HG02870 (cell line): ENCODE measurements at regions not wholly inside any gene's neighbourhood (a gene's known extent, or its start where the extent isn't known, plus 50 kb on each side); places are given as distances from the start of the nearest gene placed in this dataset.

Experiments used
- ATAC-seq: cut with Tn5 transposase; IDR thresholded peaks from one replicate; pipeline ENCODE4 v1.9.1; 2021; ENCODE audit warnings: mild to moderate bottlenecking, moderate library complexity; ENCODE audit not compliant: unreplicated experiment

GRCh38 chr1:81583878-81584277, 216.9 kb upstream of the ADGRL2 start:
- ATAC-seq: no peak

DNA sequence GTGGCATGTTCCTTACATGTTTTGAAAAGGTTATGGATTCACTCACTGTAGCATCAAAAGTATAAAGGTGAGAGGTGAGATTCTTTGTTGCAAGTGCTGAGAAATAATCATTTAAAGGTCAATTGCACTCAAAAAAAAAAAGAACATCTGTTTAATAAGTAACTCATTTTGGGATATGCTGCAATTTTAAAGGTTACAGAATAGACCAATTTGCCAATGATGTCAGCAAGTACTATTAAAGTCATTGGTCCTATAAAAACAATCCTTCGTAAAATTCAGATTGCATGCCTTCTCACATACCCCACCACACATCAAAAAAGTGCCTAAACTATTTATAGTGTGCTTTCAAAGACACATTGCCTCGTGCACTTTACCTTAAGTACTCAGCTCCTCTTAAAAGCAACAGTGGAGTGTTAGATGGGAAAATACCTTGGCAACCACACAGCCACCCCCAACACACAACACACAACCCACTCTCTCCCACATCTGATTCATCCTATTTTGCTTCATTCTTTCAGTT, 218.2 kb upstream of the ADGRL2 start:
- no peak for ATAC-seq

DNA sequence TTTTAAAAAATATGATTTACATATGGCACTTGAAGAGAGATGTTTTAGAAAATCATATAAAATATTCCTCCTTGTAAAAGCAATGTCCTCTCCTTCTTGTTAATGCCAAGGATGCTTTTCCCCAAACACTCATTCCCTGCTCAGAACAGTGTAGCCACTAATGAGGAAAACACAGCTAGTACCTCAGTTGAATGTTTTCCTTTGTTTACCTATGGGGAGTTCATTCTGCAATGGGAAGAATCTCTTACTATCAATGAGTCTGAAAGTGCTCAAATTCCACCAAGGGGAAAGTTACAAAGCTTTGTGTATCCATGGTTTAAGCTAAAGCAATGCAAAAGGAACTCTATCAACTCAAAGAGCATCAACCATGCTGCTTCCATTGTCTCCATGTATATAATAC, 221.9 kb upstream of the ADGRL2 start:
- no peak for ATAC-seq

DNA sequence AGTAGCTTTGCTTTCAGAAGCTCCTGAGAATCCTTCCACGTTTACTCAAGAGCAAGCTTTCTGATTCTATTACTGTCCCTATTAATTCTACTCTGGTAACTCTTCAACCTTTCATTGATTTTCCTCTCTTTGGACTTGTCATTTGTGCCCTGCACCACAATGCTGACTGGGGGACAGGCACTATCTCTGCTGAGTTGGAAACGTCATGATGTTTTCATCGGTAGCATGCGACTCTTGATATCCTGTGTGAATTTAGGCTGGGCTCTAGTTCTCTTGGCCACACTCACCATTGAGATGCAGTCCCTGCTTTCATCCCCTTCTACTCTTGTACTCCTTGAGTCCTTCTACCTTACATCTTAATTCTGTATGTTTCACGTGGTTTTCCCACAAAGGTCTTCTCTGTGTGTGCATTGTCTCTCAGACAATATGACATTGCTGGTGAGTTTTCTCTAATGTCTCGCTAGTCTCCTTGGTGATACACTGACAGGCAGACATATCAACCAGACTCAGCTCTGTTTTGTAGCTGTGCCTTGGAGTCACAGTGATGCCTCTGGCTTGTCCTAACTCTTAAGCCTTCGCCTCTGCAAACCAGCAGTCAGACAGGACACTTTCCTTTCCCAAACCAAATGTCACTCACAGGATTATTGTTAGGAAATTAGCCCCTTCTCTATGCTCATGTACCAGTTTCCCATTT, 223.6 kb upstream of the ADGRL2 start:
- no peak for ATAC-seq

- ATAC-seq: no peak
Observed at GRCh38 chr1:81574408-81574807, 226.3 kb upstream of the ADGRL2 start.

DNA sequence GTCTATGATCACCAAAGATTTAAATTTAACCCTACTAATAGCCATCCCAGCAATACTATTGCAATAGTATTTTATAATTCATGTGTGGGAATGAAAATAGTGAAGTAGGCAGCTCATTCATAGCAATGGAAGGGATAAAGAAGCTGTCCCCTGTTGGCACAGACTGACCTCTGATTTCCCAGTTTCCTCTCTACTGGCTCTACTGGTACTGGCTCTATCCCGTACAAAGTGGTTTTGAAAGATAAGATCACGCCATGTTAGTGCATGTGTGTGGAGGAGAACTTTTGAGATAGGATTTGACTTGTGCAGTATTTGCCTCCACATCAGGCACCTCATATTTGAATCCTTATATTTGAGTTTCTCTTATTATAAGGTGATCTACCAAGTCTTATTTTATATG, 227.3 kb upstream of the ADGRL2 start:
- no peak for ATAC-seq

- ATAC-seq: no peak
Observed at GRCh38 chr1:81571946-81572345, 228.8 kb upstream of the ADGRL2 start.

- ATAC-seq: no peak
Observed at GRCh38 chr1:81569761-81570160, 231.0 kb upstream of the ADGRL2 start.

- ATAC-seq: no peak
Observed at GRCh38 chr1:81563632-81564031, 237.1 kb upstream of the ADGRL2 start.

- no peak for ATAC-seq
Observed at GRCh38 chr1:81562934-81563333, 237.8 kb upstream of the ADGRL2 start.

- ATAC-seq: no peak
Observed at GRCh38 chr1:81560629-81561028, 240.1 kb upstream of the ADGRL2 start.

- ATAC-seq: no peak
Observed at GRCh38 chr1:81559662-81560350, 240.9 kb upstream of the ADGRL2 start.

GRCh38 chr1:81558291-81559076, 242.2 kb upstream of the ADGRL2 start:
- no peak for ATAC-seq

GRCh38 chr1:81556968-81557367, 243.8 kb upstream of the ADGRL2 start:
- ATAC-seq: no peak

GRCh38 chr1:81554534-81554933, 246.2 kb upstream of the ADGRL2 start:
- no peak for ATAC-seq

- ATAC-seq: no peak
Observed at GRCh38 chr1:81554108-81554507, 246.6 kb upstream of the ADGRL2 start.

GRCh38 chr1:81553503-81553902, 247.2 kb upstream of the ADGRL2 start:
- no peak for ATAC-seq

DNA sequence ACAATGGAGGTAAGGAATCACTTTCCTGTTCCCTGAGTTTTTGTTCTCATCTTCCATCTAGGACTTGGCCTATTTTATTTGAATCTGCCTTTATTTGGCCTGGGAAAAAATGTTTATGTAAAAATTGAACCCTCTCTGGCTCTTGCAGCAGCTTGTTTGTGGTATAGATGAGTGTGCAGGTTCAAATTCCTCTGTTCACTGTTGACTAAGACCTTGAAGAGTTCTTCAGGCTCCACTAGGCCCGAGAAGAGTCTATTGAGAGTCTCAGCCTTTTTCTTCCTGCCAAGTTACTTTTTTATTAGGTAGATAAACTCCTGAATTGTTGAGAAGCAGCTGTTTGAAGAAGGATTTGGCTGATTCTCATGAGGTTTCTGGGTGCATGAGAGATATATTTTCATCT, 248.8 kb upstream of the ADGRL2 start:
- no peak for ATAC-seq

- no peak for ATAC-seq
Observed at GRCh38 chr1:81550753-81551152, 250.0 kb upstream of the ADGRL2 start.

GRCh38 chr1:81549588-81550127, 251.1 kb upstream of the ADGRL2 start:
- ATAC-seq: peak; percentile 36

DNA sequence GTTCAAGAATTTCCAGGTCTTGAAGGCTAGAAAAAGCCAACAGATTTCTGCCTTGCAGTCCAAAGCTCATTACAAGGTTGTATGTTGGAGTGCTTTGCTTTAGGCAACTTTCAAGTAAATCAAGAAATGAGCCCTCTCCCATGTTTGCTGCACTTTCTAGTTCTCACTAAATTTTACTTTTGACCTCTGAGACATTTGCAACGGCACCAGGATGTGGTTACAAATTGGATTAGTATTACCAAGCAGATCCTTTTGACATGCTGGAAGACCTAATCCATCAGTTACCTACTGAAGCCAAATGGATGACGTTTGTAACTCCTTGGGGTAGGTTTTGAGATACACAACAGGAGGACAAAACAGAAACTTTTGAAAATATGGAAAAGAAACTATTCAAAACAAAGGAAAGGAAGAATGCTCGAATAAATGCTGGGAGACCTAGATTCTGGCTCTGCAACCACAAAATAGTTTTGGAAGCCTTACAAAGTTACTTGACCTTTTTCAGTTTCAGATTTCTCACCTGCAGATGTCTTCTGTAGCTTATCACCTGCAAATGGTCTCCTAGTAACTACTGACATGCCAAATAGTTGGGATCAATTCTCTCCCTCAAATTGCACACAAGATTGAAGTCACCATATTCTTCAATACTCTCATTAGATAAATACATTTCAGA, 251.7 kb upstream of the ADGRL2 start:
- peak; percentile 43 for ATAC-seq
